Small intestine (tissue), 7 donors: ENCODE measurements at regions not wholly inside any gene's neighbourhood (a gene's known extent, or its start where the extent isn't known, plus 50 kb on each side); places are given as distances from the start of the nearest gene placed in this dataset.
"Not testable (repeated sequence)": the region's sequence is repeated elsewhere in the genome, so short reads cannot be mapped to it uniquely, and the experiment has no call there.

Source experiments
- DNase-seq, 2 donors: peaks; one replicate each; pipeline versions ENCODE4 v3.0.0 to v3.0.0-alpha.2; 2013
- FAIRE-seq: peaks from 2 replicates; lab custom pipeline; 2012; peaks lifted over from hg19 to GRCh38; lab: Jason Lieb, UNC
- H3K27ac ChIP-seq, 3 donors: one replicate each; pipeline ENCODE4 v1.5.1; 2013; ENCODE audit warnings: low read length in 2 of 3, mild to moderate bottlenecking in 2 of 3, control low read depth in 1 of 3, inconsistent platforms in 1 of 3, low read depth in 1 of 3, moderate library complexity in 1 of 3
- H3K27me3 ChIP-seq, 3 donors: one replicate each; pipeline ENCODE4 v1.6.1; 2013; ENCODE audit warnings: low read length in 3 of 3, inconsistent platforms in 1 of 3; ENCODE audit not compliant: control insufficient read depth in 3 of 3, insufficient read depth in 3 of 3
- H3K36me3 ChIP-seq, 3 donors: one replicate each; pipeline ENCODE4 v1.6.1; 2013; ENCODE audit warnings: low read length in 3 of 3, inconsistent platforms in 1 of 3, low read depth in 1 of 3, mild to moderate bottlenecking in 1 of 3, moderate library complexity in 1 of 3; ENCODE audit not compliant: control insufficient read depth in 3 of 3, insufficient read depth in 2 of 3
- H3K4me1 ChIP-seq, 3 donors: one replicate each; pipeline ENCODE4 v1.6.1; 2013; ENCODE audit warnings: low read length in 2 of 3, inconsistent platforms in 1 of 3, low read depth in 1 of 3, mild to moderate bottlenecking in 1 of 3, moderate library complexity in 1 of 3; ENCODE audit not compliant: control insufficient read depth in 3 of 3, insufficient read depth in 2 of 3
- H3K4me3 ChIP-seq, 3 donors: one replicate each; pipeline ENCODE4 v1.5.1; 2013; ENCODE audit warnings: low read length in 3 of 3, control low read depth in 1 of 3, inconsistent platforms in 1 of 3, low read depth in 1 of 3, mild to moderate bottlenecking in 1 of 3, moderate library complexity in 1 of 3
- H3K9me3 ChIP-seq, 2 donors: one replicate each; pipeline ENCODE4 v1.6.1; 2013; ENCODE audit warnings: low read depth in 1 of 2, low read length in 1 of 2; ENCODE audit not compliant: control insufficient read depth in 2 of 2, insufficient read depth in 1 of 2
- WGBS, 3 donors: extraction: QIAGEN DNeasy Blood & Tissue Kit; methylation state at CpG; one replicate each; pipeline ENCODE4 v1.1.7; 2013; 5-methylcytosine and 5-hydroxymethylcytosine counted together
- donor health status: healthy with polysubstance abuse.
- donor health status: control.
- donor health status: control.
- donor health status: Bipolar disorder and iron deficiency.
- donor health status: healthy.

DNA sequence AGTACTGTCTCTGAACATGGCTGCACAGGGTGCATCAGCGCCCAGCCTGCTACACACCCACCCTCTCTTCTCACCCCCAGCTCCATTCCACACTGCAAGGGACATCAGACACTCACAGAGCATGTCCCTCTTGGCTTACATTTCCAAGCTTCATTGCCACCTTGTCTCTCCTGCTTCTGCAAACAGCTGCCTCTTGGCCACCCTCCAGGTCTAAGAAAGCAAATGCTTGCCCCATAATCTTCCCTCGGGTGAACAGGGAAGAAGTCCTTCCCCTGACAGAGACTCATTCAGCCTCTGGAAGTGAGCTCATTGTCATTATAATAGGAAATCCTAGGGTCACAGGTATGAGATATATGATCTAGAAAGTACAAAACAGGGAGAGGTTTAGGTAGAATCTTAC, 505.2 kb downstream of the RMST start:
- no peak overlapping the region for H3K27ac ChIP-seq
- 39 to 52% (median 43%) methylated on average over 2 of the region's 2 CpGs for WGBS, 3 donors
- FAIRE-seq (no peak), DNase-seq (no peak)
- H3K4me1 ChIP-seq, result no peaks in the 10 kb centered on the region
- no peak overlapping the region for H3K4me3 ChIP-seq
- H3K36me3 ChIP-seq, result no peaks in the 10 kb centered on the region
- no peaks in the 10 kb centered on the region for H3K27me3 ChIP-seq
- H3K9me3 ChIP-seq, result no peaks in the 10 kb centered on the region

DNA sequence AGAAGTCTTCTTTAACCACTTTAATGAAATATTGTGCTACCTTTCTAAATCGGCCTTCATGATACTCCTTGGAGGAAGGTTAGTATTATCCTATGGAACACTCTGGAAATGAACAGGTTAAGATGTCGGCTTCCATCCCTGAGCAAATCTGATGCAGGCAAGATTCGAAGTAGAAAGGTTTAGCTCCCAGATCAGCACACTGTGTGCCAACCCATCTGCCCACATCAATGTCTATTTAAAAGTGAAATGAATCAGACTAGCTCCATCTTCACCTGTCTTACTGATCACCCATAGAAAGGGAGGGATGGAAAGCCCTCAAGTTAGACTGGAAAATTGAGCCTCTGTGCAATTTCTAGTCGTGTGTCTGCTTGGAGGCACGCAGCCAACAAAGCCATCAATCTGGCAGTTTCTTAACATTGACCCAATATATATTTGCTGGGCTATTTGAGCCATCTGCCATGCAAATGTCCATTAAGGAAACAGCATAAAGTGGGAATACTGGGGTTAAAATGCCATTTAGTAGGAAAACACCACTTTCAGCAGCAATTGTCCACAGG, 506.1 kb downstream of the RMST start:
- DNase-seq, result no peak
- no peak for FAIRE-seq
- Histone ChIP-seq H3K4me3 (no peak overlapping the region), H3K36me3 (no peaks in the 10 kb centered on the region), H3K27ac (no peak overlapping the region), H3K9me3 (no peaks in the 10 kb centered on the region), H3K4me1 (no peaks in the 10 kb centered on the region), H3K27me3 (no peaks in the 10 kb centered on the region)
- 50 to 66% (median 58%) methylated on average over 5 of the region's 5 CpGs for WGBS, 3 donors

DNA sequence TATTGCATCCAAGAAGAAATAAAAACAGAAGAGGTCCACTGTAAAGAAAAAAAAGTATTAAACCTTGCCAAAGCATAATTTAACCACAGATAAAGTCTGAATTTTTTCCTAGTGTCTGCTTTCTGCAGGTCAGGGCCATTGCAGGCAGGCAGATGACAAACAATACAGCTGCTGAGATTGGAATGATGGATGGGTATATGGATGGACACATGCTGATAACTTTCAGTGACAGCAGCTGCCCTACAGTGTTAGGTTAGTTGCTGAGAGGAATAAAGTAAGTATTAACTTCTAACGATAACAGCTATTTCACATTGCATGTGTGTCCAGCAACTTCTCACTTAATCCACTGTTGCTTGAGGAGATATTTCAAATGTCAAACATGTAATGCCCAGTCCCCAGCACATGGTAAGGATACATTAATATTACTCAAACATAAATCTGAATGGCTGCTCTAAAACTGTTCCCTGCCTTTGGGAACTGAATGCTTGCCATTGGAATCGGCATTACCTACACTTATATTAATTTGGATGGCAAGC, 515.3 kb downstream of the RMST start:
- no peak for FAIRE-seq

DNA sequence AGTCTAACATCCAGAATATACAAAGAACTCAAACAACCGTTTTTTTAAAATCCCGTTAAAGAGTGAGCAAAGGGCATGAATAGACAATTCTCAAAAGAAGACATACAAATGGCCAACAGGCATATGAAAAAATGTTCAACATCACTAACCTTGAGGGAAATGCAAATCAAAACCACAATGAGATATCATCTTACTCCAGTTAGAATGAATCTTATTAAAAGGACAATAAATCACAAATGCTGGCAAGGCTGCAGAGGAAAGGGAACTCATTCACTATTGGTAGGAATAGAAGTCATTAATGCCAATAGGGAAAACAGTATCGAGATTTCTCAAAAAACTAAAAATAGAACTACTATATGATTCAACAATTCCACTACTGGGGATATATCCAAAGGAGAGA, 520.1 kb downstream of the RMST start:
- WGBS, 3 donors, result 87 to 88% (median 88%) methylated on average over 3 of the region's 3 CpGs
- Histone ChIP-seq H3K36me3 (no peaks in the 10 kb centered on the region), H3K4me1 (no peaks in the 10 kb centered on the region), H3K4me3 (no peak overlapping the region), H3K9me3 (no peaks in the 10 kb centered on the region), H3K27me3 (no peaks in the 10 kb centered on the region), H3K27ac (no peak overlapping the region)
- FAIRE-seq (no peak), DNase-seq (no peak)

More for the DNA sequence above, 515.3 kb downstream of the RMST start:
- Histone ChIP-seq H3K27me3 (no peaks in the 10 kb centered on the region), H3K4me3 (no peak overlapping the region), H3K9me3 (no peaks in the 10 kb centered on the region), H3K27ac (no peak overlapping the region), H3K4me1 (no peaks in the 10 kb centered on the region), H3K36me3 (no peaks in the 10 kb centered on the region)
- DNase-seq, result no peak
- WGBS, 3 donors, result 58 to 73% (median 64%) methylated on average over 2 of the region's 2 CpGs

GRCh38 chr12:97983796-97984195, 521.2 kb downstream of the RMST start:
- H3K36me3 ChIP-seq, result no peaks in the 10 kb centered on the region
- no peaks in the 10 kb centered on the region for H3K4me1 ChIP-seq
- H3K4me3 ChIP-seq, result no peak overlapping the region
- no peaks in the 10 kb centered on the region for H3K9me3 ChIP-seq
- no peak for DNase-seq
- no peak for FAIRE-seq
- no peak overlapping the region for H3K27ac ChIP-seq
- H3K27me3 ChIP-seq, result no peaks in the 10 kb centered on the region
- WGBS, 3 donors, result 66 to 74% (median 74%) methylated on average over 3 of the region's 3 CpGs

- Histone ChIP-seq H3K4me1 (no peaks in the 10 kb centered on the region), H3K36me3 (no peaks in the 10 kb centered on the region), H3K4me3 (no peak overlapping the region), H3K27me3 (no peaks in the 10 kb centered on the region), H3K27ac (no peak overlapping the region), H3K9me3 (no peaks in the 10 kb centered on the region)
- FAIRE-seq (no peak), DNase-seq (no peak)
- WGBS, 3 donors, result 62 to 80% (median 71%) methylated on average over 2 of the region's 2 CpGs
Measured at GRCh38 chr12:97984436-97984835, 521.8 kb downstream of the RMST start.

DNA sequence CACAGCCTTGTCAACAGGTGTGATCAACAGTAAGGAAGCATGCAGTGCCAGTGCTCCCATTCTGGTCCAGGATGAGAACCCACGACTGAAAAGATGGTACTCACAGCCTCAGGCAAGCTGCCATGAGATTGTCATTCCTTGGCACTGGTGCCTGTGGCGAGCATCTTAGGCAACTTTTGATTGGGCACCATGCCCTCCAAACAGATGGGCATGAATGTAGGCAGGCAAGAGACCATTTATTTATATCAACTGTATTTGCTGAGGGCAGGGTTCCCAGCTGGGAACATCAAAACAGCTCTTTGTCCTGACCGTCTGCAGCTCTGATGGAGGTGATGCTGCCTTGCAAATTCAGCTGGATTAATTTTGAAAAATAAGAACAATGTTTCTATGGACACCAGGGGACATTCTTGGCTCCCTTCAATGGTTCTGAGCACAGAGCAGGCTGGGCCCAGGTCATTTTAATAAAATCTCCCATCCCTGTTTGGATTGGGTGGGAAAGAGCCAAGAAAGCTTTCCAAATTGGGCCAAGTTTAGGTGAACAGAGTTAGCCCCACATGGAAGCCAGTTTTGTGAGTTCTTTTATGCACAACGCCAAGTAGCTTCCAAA, 522.5 kb downstream of the RMST start:
- whole genome bisulfite sequencing, 3 donors, result 74 to 81% (median 81%) methylated on average over 4 of the region's 4 CpGs
- H3K27ac ChIP-seq, result no peak overlapping the region
- H3K4me1 ChIP-seq, result no peaks in the 10 kb centered on the region
- no peak for FAIRE-seq
- no peak for DNase-seq
- no peaks in the 10 kb centered on the region for H3K9me3 ChIP-seq
- H3K36me3 ChIP-seq, result no peaks in the 10 kb centered on the region
- H3K27me3 ChIP-seq, result no peaks in the 10 kb centered on the region
- H3K4me3 ChIP-seq, result no peak overlapping the region

DNA sequence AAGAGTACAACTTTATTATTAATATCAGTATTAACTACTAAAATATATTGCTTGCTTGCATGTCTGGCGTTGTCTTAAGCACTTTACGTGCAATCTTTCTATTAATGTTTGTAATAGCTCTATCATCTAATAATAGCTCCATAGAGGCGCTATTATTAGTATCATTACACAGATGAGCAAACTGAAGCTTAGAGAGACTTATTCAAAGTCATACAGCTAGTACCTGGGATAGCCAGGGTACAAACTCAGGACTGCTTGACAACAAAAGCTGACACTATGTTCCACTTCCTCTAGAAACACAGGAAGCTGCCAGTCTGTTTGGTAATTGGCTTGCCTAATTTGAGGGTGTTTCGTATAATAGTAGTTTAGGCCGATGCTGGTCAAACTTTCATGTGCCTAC, 523.2 kb downstream of the RMST start:
- FAIRE-seq (no peak), DNase-seq (no peak)
- no peaks in the 10 kb centered on the region for H3K27me3 ChIP-seq
- no peak overlapping the region for H3K4me3 ChIP-seq
- WGBS, 3 donors, result 89 to 93% (median 91%) methylated on average over 5 of the region's 5 CpGs
- H3K9me3 ChIP-seq, result no peaks in the 10 kb centered on the region
- H3K36me3 ChIP-seq, result no peaks in the 10 kb centered on the region
- no peak overlapping the region for H3K27ac ChIP-seq
- no peaks in the 10 kb centered on the region for H3K4me1 ChIP-seq

DNA sequence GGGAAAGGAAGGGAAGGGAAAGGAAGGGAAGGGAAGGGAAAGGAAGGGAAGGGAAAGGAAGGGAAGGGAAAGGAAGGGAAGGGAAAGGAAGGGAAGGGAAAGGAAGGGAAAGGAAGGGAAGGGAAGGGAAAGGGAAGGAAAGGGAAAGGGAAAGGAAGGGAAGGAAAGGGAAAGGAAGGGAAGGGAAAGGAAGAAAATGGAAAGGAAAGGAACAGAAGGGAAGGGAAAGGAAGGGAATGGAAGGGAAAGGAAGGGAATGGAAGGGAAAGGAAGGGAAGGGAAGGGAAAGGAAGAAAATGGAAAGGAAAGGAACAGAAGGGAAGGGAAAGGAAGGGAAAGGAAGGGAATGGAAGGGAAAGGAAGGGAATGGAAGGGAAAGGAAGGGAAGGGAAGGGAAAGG, 526.0 kb downstream of the RMST start:
- not testable (repeated sequence) for H3K36me3 ChIP-seq, FAIRE-seq, H3K27me3 ChIP-seq, H3K4me3 ChIP-seq, H3K9me3 ChIP-seq, H3K4me1 ChIP-seq, H3K27ac ChIP-seq, DNase-seq
